LNCAP (cell line): ENCODE measurements at regions not wholly inside any gene's neighbourhood (a gene's known extent, or its start where the extent isn't known, plus 50 kb on each side); places are given as distances from the start of the nearest gene placed in this dataset.

ENCODE experiments used
- TF ChIP-seq, protein P1 (sequence below): fragments of 450-650 bp; IDR thresholded peaks from 2 replicates; pipeline ENCODE4 v1.5.1; 2017; ENCODE audit warnings: mild to moderate bottlenecking

DNA sequence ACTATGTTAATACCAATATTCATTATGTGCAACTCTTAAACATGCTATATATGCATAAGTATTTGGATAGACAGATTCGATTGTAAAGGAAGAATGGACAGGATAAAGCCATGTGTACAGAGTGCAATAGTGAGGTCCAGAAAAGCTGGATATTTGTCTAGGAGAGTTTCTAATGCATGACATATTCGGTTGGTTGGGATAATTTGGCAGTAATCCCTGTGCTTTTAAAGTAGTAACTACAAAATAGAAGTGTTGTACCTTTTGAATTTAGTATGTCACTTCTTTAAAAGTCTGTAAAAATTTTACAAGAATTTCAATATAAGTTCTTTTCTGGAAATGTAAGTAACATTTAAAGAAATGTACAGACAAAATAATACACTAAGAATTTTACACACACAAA lies 774.5 kb downstream of the USP25 start:
- TF ChIP-seq, protein P1, sequence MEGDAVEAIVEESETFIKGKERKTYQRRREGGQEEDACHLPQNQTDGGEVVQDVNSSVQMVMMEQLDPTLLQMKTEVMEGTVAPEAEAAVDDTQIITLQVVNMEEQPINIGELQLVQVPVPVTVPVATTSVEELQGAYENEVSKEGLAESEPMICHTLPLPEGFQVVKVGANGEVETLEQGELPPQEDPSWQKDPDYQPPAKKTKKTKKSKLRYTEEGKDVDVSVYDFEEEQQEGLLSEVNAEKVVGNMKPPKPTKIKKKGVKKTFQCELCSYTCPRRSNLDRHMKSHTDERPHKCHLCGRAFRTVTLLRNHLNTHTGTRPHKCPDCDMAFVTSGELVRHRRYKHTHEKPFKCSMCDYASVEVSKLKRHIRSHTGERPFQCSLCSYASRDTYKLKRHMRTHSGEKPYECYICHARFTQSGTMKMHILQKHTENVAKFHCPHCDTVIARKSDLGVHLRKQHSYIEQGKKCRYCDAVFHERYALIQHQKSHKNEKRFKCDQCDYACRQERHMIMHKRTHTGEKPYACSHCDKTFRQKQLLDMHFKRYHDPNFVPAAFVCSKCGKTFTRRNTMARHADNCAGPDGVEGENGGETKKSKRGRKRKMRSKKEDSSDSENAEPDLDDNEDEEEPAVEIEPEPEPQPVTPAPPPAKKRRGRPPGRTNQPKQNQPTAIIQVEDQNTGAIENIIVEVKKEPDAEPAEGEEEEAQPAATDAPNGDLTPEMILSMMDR: no peak

DNA sequence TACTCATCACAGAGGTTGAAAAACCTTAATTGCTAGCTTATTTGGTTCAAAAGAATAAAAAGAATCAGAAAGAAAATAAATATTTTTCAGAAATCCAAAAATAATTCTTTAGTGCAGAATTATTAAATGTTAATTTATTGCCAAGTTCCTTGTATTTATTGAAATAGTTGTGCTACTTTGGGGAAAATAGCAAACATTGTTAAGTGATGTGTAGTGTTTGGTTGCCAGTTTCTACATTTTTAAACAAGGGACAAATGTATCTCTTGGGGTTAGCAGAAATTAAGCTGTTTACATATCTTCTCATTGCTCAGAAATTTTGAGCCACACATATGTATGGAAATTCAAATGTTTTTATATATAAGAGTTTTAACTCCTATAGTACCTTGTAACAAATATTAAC lies 775.0 kb downstream of the USP25 start:
- TF ChIP-seq, protein P1: no peak

DNA sequence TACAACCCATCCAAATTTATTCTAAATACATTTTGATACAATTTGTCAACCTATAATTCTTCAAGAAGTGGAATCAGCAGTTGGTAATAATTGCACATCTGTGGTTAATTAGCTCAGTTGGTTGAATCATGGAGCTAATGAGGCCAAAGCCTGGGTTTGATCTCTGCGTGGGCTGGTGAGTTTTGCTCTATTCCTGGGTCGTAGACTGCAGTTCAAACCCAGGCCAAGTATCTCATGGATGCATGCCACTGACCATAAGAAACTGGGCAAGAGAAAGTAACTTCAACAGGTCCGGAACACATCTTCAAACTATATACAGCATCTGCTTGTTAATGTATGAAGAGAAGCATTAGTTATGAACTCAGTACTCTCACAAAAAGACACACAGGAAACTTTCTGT lies 779.7 kb downstream of the USP25 start:
- TF ChIP-seq, protein P1: no peak

DNA sequence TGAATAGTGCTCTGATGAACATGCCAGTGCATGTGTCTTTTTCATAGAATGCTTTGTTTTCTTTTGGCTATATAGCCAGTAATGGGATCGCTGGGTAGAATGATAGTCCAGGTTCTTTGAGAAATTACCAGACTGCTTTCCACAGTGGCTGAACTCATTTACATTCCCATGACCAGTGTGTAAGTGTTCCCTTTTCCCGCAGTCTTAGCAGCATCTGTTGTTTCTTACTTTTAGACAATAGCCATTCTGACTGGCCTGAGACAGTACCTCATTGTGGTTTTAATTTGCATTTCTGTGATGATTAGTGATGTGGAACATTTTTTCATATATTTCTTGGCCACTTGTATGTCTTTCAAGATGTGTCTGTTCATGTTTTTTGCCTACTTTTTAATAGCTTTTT lies 784.5 kb downstream of the USP25 start:
- TF ChIP-seq, protein P1: no peak

DNA sequence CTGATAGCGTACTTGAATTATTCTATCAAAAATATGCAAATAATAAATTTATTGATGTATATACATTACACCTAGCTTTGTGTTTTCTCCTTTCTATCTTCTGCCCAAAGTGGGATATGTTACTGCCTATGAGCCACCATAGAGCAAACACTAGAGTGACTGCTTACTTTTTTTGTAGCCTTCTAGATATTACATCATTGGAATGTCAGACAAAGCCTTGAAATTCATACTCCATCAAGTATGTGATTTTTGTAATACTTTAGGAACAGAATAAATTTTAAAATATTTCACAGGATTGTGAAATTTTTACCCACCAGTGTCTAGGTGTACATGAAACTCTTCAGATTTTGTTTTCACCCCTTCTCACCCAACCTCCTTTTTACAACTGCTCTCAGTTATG lies 787.6 kb downstream of the USP25 start:
- TF ChIP-seq, protein P1: no peak

DNA sequence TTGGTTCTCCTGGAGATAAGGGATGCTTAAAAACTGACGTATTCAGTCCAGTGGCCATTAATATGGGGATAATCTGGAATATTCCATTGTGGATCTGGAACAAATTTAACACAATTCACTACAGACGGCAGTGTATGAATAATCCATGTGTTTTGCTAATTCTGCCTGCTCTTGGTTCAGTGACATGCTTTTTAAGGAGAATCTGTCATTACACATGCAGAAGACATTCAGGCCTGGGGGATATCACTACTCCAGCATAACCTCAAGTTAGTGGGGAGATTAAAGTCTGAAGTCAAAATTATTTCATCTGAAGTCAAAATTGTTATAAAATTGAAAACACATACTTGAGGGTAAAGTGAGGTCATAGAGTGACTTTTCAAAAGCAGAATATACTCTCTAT lies 789.3 kb downstream of the USP25 start:
- TF ChIP-seq, protein P1: no peak

DNA sequence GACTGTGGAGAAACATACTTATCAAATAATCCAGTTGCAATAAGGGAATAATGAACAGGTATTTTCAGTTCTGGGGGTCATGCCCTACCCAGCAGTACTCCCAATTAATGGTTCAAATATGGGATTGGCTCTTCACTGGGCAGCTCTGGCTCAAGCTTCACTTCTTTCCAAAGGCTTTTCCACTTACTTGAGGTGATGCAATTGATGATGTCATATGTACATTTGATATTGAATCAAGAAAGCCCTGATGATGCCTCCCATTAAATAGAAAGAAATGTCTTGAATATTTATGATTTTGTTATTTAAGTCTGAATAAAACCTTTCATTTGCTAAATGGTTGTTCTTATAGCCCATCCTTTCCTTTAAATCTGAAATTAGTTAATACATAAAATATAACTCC lies 789.9 kb downstream of the USP25 start:
- TF ChIP-seq, protein P1: no peak

DNA sequence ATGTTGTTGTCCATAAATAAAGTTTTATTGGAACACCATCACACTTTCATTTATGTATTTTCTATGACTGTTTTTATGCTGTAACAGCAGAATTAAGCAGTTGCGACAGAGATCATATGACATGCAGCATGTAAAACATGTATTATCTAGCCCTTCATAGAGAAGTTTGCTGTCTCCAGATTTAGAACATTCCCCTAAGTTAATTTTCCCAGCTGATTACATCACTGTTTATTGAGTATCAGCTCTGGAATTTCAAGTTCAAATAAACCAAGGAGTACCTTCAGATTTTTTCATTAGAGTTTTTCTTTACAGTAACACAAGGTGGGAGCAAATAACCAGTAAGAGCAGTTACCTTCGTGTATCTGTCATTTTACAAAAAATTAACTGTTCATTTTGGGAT lies 792.8 kb downstream of the USP25 start:
- TF ChIP-seq, protein P1: no peak
